GM23338 (cell line): ENCODE measurements at regions not wholly inside any gene's neighbourhood (a gene's known extent, or its start where the extent isn't known, plus 50 kb on each side); places are given as distances from the start of the nearest gene placed in this dataset.

Experiments used
- ATAC-seq: fragments of 200-7000 bp; cut with Tn5 transposase; 3 replicates; pipeline ENCODE4 v1.9.1; 2020
- DNase-seq: peaks from one replicate; pipeline ENCODE4 v3.0.0-alpha.2; 2015; ENCODE audit warnings: low spot score
- H2AFZ ChIP-seq: fragments of 200-600 bp; sonication (generic); 2 replicates; pipeline ENCODE4 v1.8.0; 2016; ENCODE audit warnings: antibody characterized with exemption, mild to moderate bottlenecking, moderate library complexity
- H3F3A ChIP-seq: fragments of 200-600 bp; sonication (generic); replicated peaks from 2 replicates; pipeline ENCODE4 v1.8.0; 2017; ENCODE audit warnings: antibody characterized with exemption, mixed run types, low read depth
- H3K27ac ChIP-seq: fragments of 200-600 bp; sonication (generic); 2 replicates; pipeline ENCODE4 v1.6.1; 2016; ENCODE audit warnings: low read depth
- H3K27me3 ChIP-seq: fragments of 200-600 bp; sonication (generic); 2 replicates; pipeline ENCODE4 v1.8.0; 2016; ENCODE audit warnings: mild to moderate bottlenecking, mixed run types, moderate library complexity; ENCODE audit not compliant: insufficient read depth
- H3K36me3 ChIP-seq: fragments of 200-600 bp; sonication (generic); 2 replicates; pipeline ENCODE4 v1.8.0; 2016; ENCODE audit warnings: mild to moderate bottlenecking; ENCODE audit not compliant: insufficient read depth
- H3K4me1 ChIP-seq: fragments of 200-600 bp; sonication (generic); 2 replicates; pipeline ENCODE4 v1.8.0; 2016; ENCODE audit warnings: mild to moderate bottlenecking, moderate library complexity; ENCODE audit not compliant: insufficient read depth
- H3K4me2 ChIP-seq: fragments of 200-600 bp; sonication (generic); 2 replicates; pipeline ENCODE4 v1.7.1; 2017; ENCODE audit warnings: mixed run types
- H3K4me3 ChIP-seq: fragments of 200-600 bp; sonication (generic); 2 replicates; pipeline ENCODE4 v1.6.1; 2016; ENCODE audit warnings: mixed run types
- H3K79me2 ChIP-seq: fragments of 200-600 bp; sonication (generic); replicated peaks from 2 replicates; pipeline ENCODE4 v1.8.0; 2017; ENCODE audit warnings: mild to moderate bottlenecking; ENCODE audit not compliant: insufficient read depth
- H3K9me2 ChIP-seq: fragments of 200-600 bp; sonication (generic); 2 replicates; pipeline ENCODE4 v1.8.0; 2017; ENCODE audit not compliant: insufficient read depth
- H4K20me1 ChIP-seq: fragments of 200-600 bp; sonication (generic); replicated peaks from 2 replicates; pipeline ENCODE4 v1.8.0; 2017; ENCODE audit warnings: mild to moderate bottlenecking; ENCODE audit not compliant: insufficient read depth
- H3K27ac Mint-ChIP-seq: 2 replicates; pipeline ENCODE4 v1.8.0; 2020; ENCODE audit warnings: inconsistent platforms, mild to moderate bottlenecking, moderate library complexity, mixed read lengths
- H3K27me3 Mint-ChIP-seq: 3 replicates; pipeline ENCODE4 v1.8.0; 2022; ENCODE audit warnings: low read depth, mild to moderate bottlenecking, moderate library complexity, mixed read lengths, inconsistent platforms; ENCODE audit not compliant: insufficient read depth, poor library complexity
- H3K36me3 Mint-ChIP-seq: 3 replicates; pipeline ENCODE4 v1.8.0; 2021; ENCODE audit warnings: low read depth, mild to moderate bottlenecking, inconsistent platforms, moderate library complexity, mixed read lengths
- H3K4me1 Mint-ChIP-seq: 3 replicates; pipeline ENCODE4 v1.8.0; 2020; ENCODE audit warnings: mild to moderate bottlenecking, inconsistent platforms, mixed read lengths
- H3K4me3 Mint-ChIP-seq: 3 replicates; pipeline ENCODE4 v1.8.0; 2021; ENCODE audit warnings: moderate library complexity, mild to moderate bottlenecking, inconsistent platforms, mixed read lengths
- H3K9me3 Mint-ChIP-seq: 3 replicates; pipeline ENCODE4 v1.8.0; 2020; ENCODE audit warnings: moderate library complexity, mild to moderate bottlenecking, inconsistent platforms, mixed read lengths
- CREB1 ChIP-seq: fragments of 250-450 bp; sonication (Bioruptor Pico); IDR thresholded peaks from 2 replicates; pipeline ENCODE4 v1.5.0; 2020; ENCODE audit warnings: low read depth, mild to moderate bottlenecking, moderate library complexity
- EZH2 ChIP-seq: fragments of 200-600 bp; sonication (generic); IDR thresholded peaks from one replicate; pipeline ENCODE4 v1.8.0; 2017; ENCODE audit warnings: antibody characterized with exemption, mild to moderate bottlenecking, low read depth; ENCODE audit not compliant: unreplicated experiment
- EZH2phosphoT487 ChIP-seq: fragments of 200-600 bp; sonication (generic); IDR thresholded peaks from one replicate; pipeline ENCODE4 v1.8.1; 2018; ENCODE audit warnings: antibody characterized with exemption; ENCODE audit not compliant: unreplicated experiment
- JUNB ChIP-seq: IDR thresholded peaks from one replicate; pipeline ENCODE4 v1.6.1; 2016; ENCODE audit warnings: antibody characterized with exemption; ENCODE audit not compliant: unreplicated experiment
- STAT1 ChIP-seq: IDR thresholded peaks from one replicate; pipeline ENCODE4 v1.6.1; 2016; ENCODE audit warnings: antibody characterized with exemption; ENCODE audit not compliant: unreplicated experiment
- ZNF114 ChIP-seq: fragments of 250-450 bp; sonication (Bioruptor Pico); IDR thresholded peaks from 2 replicates; pipeline ENCODE4 v1.5.0; 2020; ENCODE audit warnings: mild to moderate bottlenecking, moderate library complexity
- ZNF462 ChIP-seq: fragments of 250-450 bp; sonication (Bioruptor Pico); IDR thresholded peaks from 2 replicates; pipeline ENCODE4 v1.5.0; 2020; ENCODE audit warnings: mild to moderate bottlenecking, moderate library complexity
- TF ChIP-seq, protein P1 (sequence below): IDR thresholded peaks from 2 replicates; pipeline ENCODE4 v1.6.1; 2016; ENCODE audit warnings: antibody characterized with exemption
- TF ChIP-seq, protein P2 (sequence below), 2 experiments: fragments of 200-600 bp in 1 of 2; sonication (generic) in 1 of 2; conservative IDR thresholded peaks; 2 replicates each; pipeline versions ENCODE4 v1.5.1 to v1.6.1; 2016 to 2017; ENCODE audit warnings: antibody characterized with exemption in 2 of 2, low read depth in 2 of 2, mild to moderate bottlenecking in 2 of 2, moderate library complexity in 1 of 2

DNA sequence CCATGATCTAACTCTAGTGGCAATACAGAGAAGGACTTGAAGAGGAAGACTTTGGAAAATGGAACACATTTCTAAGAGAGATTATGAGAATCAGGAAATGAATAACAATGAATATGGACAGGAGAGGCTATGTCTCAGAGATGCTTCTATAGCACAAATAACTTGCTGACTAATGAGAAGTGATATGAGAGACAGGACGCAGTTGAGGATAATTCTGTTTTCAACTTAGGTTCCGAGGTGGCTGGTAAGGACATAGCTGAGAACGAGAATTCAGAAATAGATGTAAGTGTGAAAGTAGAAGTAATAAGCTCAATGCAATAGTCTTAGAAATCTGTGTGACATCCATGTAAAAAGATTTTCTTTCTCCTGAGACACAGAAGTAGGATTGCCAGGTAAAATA is 358.1 kb upstream of the GRAMD2B start (continued):
- TF ChIP-seq ZNF462 (CRISPR knock-in tag) (no peak), STAT1 (no peak)

- H3K4me3 ChIP-seq: no peak overlapping the region
- Mint-ChIP-seq H3K4me1 (no peaks in the 10 kb centered on the region; the same call in 2 of the 3 replicates), H3K27me3 (peaks cover 2% of the 10 kb centered on the region), H3K36me3 (peaks cover 12% of the 10 kb centered on the region; the same call in 2 of the 3 replicates), H3K9me3 (peaks cover 9% of the 10 kb centered on the region; the same call in 2 of the 3 replicates), H3K4me3 (no peak overlapping the region), H3K27ac (no peak overlapping the region)
- no peaks in the 10 kb centered on the region for H3K4me1 ChIP-seq
- H4K20me1 ChIP-seq: no peaks in the 10 kb centered on the region
- ATAC-seq (no peak), DNase-seq (no peak)
- no peaks in the 10 kb centered on the region for H3K27me3 ChIP-seq
- no peak overlapping the region for H3K4me2 ChIP-seq
- H3K36me3 ChIP-seq: no peaks in the 10 kb centered on the region
- peaks cover 16% of the 10 kb centered on the region; the same call in 1 of the 2 replicates for H3K9me2 ChIP-seq
- no peak overlapping the region for H2AFZ ChIP-seq
- no peak overlapping the region for H3K27ac ChIP-seq
- H3F3A ChIP-seq: no peaks in the 10 kb centered on the region
- H3K79me2 ChIP-seq: no peaks in the 10 kb centered on the region
- TF ChIP-seq, protein P1, sequence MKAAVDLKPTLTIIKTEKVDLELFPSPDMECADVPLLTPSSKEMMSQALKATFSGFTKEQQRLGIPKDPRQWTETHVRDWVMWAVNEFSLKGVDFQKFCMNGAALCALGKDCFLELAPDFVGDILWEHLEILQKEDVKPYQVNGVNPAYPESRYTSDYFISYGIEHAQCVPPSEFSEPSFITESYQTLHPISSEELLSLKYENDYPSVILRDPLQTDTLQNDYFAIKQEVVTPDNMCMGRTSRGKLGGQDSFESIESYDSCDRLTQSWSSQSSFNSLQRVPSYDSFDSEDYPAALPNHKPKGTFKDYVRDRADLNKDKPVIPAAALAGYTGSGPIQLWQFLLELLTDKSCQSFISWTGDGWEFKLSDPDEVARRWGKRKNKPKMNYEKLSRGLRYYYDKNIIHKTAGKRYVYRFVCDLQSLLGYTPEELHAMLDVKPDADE: no peak
- TF ChIP-seq JUNB (no peak), EZH2phosphoT487 (no peak), CREB1 (CRISPR knock-in tag) (no peak), ZNF114 (CRISPR knock-in tag) (no peak), EZH2 (no peak)
- TF ChIP-seq, protein P2, sequence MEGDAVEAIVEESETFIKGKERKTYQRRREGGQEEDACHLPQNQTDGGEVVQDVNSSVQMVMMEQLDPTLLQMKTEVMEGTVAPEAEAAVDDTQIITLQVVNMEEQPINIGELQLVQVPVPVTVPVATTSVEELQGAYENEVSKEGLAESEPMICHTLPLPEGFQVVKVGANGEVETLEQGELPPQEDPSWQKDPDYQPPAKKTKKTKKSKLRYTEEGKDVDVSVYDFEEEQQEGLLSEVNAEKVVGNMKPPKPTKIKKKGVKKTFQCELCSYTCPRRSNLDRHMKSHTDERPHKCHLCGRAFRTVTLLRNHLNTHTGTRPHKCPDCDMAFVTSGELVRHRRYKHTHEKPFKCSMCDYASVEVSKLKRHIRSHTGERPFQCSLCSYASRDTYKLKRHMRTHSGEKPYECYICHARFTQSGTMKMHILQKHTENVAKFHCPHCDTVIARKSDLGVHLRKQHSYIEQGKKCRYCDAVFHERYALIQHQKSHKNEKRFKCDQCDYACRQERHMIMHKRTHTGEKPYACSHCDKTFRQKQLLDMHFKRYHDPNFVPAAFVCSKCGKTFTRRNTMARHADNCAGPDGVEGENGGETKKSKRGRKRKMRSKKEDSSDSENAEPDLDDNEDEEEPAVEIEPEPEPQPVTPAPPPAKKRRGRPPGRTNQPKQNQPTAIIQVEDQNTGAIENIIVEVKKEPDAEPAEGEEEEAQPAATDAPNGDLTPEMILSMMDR (conservative IDR thresholded peaks at IDR 0.05; ENCODE audit: low read depth in 2 of 2): no peak
These were observed 356.4 kb upstream of the GRAMD2B start for GRCh38 chr5:126066836-126067235.
